ENCODE measurements at regions not wholly inside any gene's neighbourhood (a gene's known extent, or its start where the extent isn't known, plus 50 kb on each side); places are given as distances from the start of the nearest gene placed in this dataset.

GRCh38 chr5:98993512-98993911 lies 64.7 kb upstream of the CHD1 start:
- no peak for DNase-seq

GRCh38 chr5:98992552-98992951 lies 63.7 kb upstream of the CHD1 start:
- no peak for DNase-seq

GRCh38 chr5:98989727-98990126 lies 60.9 kb upstream of the CHD1 start:
- no peak for DNase-seq

- no peak for DNase-seq
Measured at GRCh38 chr5:98986587-98986986, 57.8 kb upstream of the CHD1 start.

- no peak for DNase-seq
Measured at GRCh38 chr5:98982880-98983279, 54.1 kb upstream of the CHD1 start.

Measured in activated CD8-positive, alpha-beta memory T cell treated with anti-CD3 and anti-CD28 coated beads, Interleukin-2, amount 50 U/mL, for 4 hours (primary cell).